ENCODE measurements at regions not wholly inside any gene's neighbourhood (a gene's known extent, or its start where the extent isn't known, plus 50 kb on each side); places are given as distances from the start of the nearest gene placed in this dataset.

GRCh38 chr7:25297278-25297677 lies 69.0 kb upstream of the NPVF start:
- DNase-seq = no peak

DNA sequence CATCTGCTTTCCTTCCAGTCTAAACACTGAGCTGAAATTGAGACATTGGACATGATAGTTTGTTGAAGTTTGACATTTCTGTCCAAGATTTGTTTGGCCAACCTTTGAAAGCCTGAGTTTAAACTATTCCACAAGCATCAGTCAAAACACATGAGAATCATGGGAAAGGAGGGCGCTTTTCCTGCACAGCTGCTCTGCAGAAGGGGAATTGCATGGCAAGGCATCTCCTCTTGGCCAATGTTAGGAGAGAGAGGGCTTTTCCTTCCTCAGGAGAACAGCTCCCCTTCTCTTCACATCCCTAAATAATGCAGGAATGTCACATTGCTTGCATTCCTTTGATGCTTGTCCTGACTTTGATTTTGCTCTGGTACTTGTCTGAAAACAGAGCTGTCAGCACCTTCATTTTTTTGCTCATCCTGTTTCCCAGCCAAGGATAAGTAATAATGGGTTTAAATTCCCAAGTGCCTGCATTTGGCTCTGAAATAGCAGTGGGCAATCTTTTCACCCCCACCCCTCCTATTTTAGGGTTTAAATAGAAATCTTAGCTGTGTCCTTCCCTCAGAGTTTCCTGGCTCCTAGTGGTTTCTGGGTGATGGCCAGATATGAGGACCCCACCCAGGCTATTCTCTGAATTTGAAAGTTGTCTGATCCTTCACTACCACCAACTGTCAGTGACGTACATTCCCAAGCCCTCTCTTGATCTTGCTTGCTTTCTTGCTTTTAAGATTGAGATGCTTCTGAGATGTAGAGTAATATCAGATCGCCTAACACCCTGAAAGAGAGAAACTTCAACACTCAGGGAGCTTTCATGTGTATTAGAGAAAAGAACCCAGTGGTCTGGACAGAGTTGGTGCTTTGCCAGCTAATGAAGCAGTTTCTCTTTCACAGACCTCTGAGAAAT lies 75.2 kb upstream of the NPVF start:
- H3K36me3 Mint-ChIP-seq (ENCODE audit: low read depth) = no peaks in the 10 kb centered on the region
- TF ChIP-seq CTCF (IDR thresholded peaks at IDR 0.05) = no peak
- H3K9me3 Mint-ChIP-seq = peaks cover 11% of the 10 kb centered on the region
- DNase-seq = no peak
- H3K4me3 Mint-ChIP-seq = no peak overlapping the region
- H3K27ac Mint-ChIP-seq = no peak overlapping the region
- H3K27me3 Mint-ChIP-seq (ENCODE audit: insufficient read depth) = no peaks in the 10 kb centered on the region
- no peaks in the 10 kb centered on the region for H3K4me1 Mint-ChIP-seq (ENCODE audit: low read depth)

More at GRCh38 chr7:25297278-25297677, 69.0 kb upstream of the NPVF start:
- Mint-ChIP-seq H3K4me1 (ENCODE audit: low read depth) (no peaks in the 10 kb centered on the region), H3K4me3 (no peak overlapping the region), H3K27ac (no peak overlapping the region), H3K9me3 (peaks cover 21% of the 10 kb centered on the region), H3K27me3 (ENCODE audit: insufficient read depth) (peaks cover 2% of the 10 kb centered on the region; the same call in 1 of the 2 replicates), H3K36me3 (ENCODE audit: low read depth) (no peaks in the 10 kb centered on the region)
- TF ChIP-seq CTCF (IDR thresholded peaks at IDR 0.05) = no peak

DNA sequence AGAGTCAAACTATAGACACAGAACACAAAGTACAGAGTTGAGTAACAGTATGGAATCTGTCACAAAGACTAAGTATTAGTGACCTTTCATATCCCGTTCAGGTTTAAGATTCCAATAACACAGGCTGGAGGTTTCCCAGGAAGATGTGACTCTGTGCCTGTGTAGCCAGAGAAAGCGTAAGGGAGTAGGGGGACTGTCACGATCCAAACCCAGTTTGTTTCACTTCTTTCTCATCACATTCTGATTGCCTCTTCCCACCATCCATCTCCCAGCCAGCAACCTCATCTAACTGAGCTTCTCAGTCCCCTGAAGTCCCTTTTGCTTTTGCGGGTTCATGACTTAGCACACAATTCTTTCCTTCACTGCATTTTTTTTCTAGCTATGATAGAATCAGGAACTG lies 76.4 kb upstream of the NPVF start:
- no peaks in the 10 kb centered on the region for H3K4me1 Mint-ChIP-seq (ENCODE audit: low read depth)
- H3K27me3 Mint-ChIP-seq (ENCODE audit: insufficient read depth) = no peaks in the 10 kb centered on the region
- no peak for TF ChIP-seq CTCF (IDR thresholded peaks at IDR 0.05)
- no peak overlapping the region for H3K4me3 Mint-ChIP-seq
- H3K9me3 Mint-ChIP-seq = no peaks in the 10 kb centered on the region; the same call in 1 of the 2 replicates
- H3K27ac Mint-ChIP-seq = no peak overlapping the region
- no peaks in the 10 kb centered on the region for H3K36me3 Mint-ChIP-seq (ENCODE audit: low read depth)
- no peak for DNase-seq

- Mint-ChIP-seq H3K27ac (no peak overlapping the region), H3K27me3 (ENCODE audit: insufficient read depth) (no peaks in the 10 kb centered on the region), H3K36me3 (ENCODE audit: low read depth) (no peaks in the 10 kb centered on the region), H3K9me3 (no peaks in the 10 kb centered on the region; the same call in 1 of the 2 replicates), H3K4me3 (no peak overlapping the region), H3K4me1 (ENCODE audit: low read depth) (no peaks in the 10 kb centered on the region)
- no peak for TF ChIP-seq CTCF (IDR thresholded peaks at IDR 0.05)
- no peak for DNase-seq
Observed at GRCh38 chr7:25305831-25306230, 77.5 kb upstream of the NPVF start.

DNA sequence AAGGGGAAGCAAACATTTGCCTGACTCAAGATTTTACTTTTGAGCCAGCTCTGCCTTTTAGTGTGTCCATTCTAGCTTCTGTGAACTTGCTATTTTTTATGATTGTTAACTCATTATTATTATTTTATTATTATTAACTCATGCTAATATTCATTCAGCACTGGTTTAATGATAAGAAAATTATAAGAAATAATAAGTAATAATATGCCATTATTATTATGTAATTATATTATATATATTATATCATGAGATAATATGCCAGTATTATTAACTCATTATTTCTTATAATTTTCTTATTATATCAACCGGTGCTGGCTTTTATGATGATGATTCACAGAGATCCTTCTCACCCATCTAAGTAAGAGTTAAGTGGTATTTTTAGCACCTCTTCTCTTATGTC lies 79.3 kb upstream of the NPVF start:
- Mint-ChIP-seq H3K9me3 (peaks cover 3% of the 10 kb centered on the region), H3K27me3 (ENCODE audit: insufficient read depth) (no peaks in the 10 kb centered on the region), H3K27ac (no peak overlapping the region), H3K4me1 (ENCODE audit: low read depth) (no peaks in the 10 kb centered on the region), H3K36me3 (ENCODE audit: low read depth) (no peaks in the 10 kb centered on the region), H3K4me3 (no peak overlapping the region)
- no peak for DNase-seq
- no peak for TF ChIP-seq CTCF (IDR thresholded peaks at IDR 0.05)

All from HFFc6 (cell line).